Lung (tissue), 11 donors: ENCODE measurements at regions not wholly inside any gene's neighbourhood (a gene's known extent, or its start where the extent isn't known, plus 50 kb on each side); places are given as distances from the start of the nearest gene placed in this dataset.

Experiments
- ATAC-seq: fragments of 200-7000 bp; cut with Tn5 transposase; one replicate; pipeline ENCODE4 v1.9.1; 2020; ENCODE audit warnings: moderate number of reproducible peaks; ENCODE audit not compliant: insufficient read depth, low FRiP score
- DNase-seq, 3 donors: peaks; one replicate each; pipeline ENCODE4 v3.0.0-alpha.2; 2013 to 2017
- H3K27ac ChIP-seq, 2 donors: one replicate each; pipeline ENCODE4 v1.5.1; 2013; ENCODE audit warnings: mild to moderate bottlenecking in 2 of 2, moderate library complexity in 2 of 2, control low read depth in 1 of 2, inconsistent platforms in 1 of 2, low read depth in 1 of 2, low read length in 1 of 2
- H3K27me3 ChIP-seq, 3 donors: one replicate each; pipeline ENCODE4 v1.5.1; 2013; ENCODE audit warnings: low read length in 2 of 3; ENCODE audit not compliant: control insufficient read depth in 3 of 3, insufficient read depth in 3 of 3
- H3K36me3 ChIP-seq, 4 donors: one replicate each; pipeline ENCODE4 v1.5.1; 2013; ENCODE audit warnings: low read length in 4 of 4, mild to moderate bottlenecking in 1 of 4, moderate library complexity in 1 of 4; ENCODE audit not compliant: control insufficient read depth in 4 of 4, insufficient read depth in 4 of 4
- H3K4me1 ChIP-seq, 5 donors: one replicate each; pipeline ENCODE4 v1.5.1; 2013; ENCODE audit warnings: low read length in 5 of 5, mild to moderate bottlenecking in 2 of 5, moderate library complexity in 1 of 5; ENCODE audit not compliant: control insufficient read depth in 5 of 5, insufficient read depth in 5 of 5
- H3K4me3 ChIP-seq: one replicate; pipeline ENCODE4 v1.5.1; 2013; ENCODE audit warnings: mild to moderate bottlenecking, control low read depth, moderate library complexity
- H3K9ac ChIP-seq, 2 donors: one replicate each; pipeline ENCODE4 v1.5.1; 2013; ENCODE audit warnings: low read length in 2 of 2, control low read depth in 1 of 2; ENCODE audit not compliant: insufficient read depth in 1 of 2
- H3K9me3 ChIP-seq, 4 donors: one replicate each; pipeline ENCODE4 v1.5.1; 2013; ENCODE audit warnings: low read length in 3 of 4, mild to moderate bottlenecking in 1 of 4, moderate library complexity in 1 of 4; ENCODE audit not compliant: control insufficient read depth in 4 of 4, insufficient read depth in 3 of 4
- CTCF ChIP-seq: IDR thresholded peaks from 2 replicates; pipeline ENCODE4 v1.5.1; 2012; ENCODE audit warnings: mild to moderate bottlenecking; ENCODE audit errors: control extremely low read depth, extremely low read depth
- WGBS, 2 donors: extraction: QIAGEN DNeasy Blood & Tissue Kit; methylation state at CpG; one replicate each; pipeline ENCODE4 v1.1.7; 2013; 5-methylcytosine and 5-hydroxymethylcytosine counted together
- donor health status: control.
- donor health status: control.
- donor health status: Bipolar disorder and iron deficiency.
- donor health status: healthy.
- donor health status: DM: yes; HTN: yes; CAD: no.

GRCh38 chr4:149980121-149980682, 98.0 kb upstream of the DCLK2 start:
- WGBS, 2 donors, result 71 to 75% methylated on average over 7 of the region's 7 CpGs
- Histone ChIP-seq H3K4me1 (no peaks in the 10 kb centered on the region), H3K9me3 (no peaks in the 10 kb centered on the region), H3K9ac (no peak overlapping the region), H3K36me3 (no peaks in the 10 kb centered on the region), H3K4me3 (no peak overlapping the region), H3K27ac (no peak overlapping the region), H3K27me3 (no peaks in the 10 kb centered on the region)
- ATAC-seq, result no peak
- no peak for DNase-seq
- TF ChIP-seq CTCF, result no peak

GRCh38 chr4:149980941-149981340, 97.3 kb upstream of the DCLK2 start:
- Histone ChIP-seq H3K4me3 (no peak overlapping the region), H3K9ac (no peak overlapping the region), H3K4me1 (no peaks in the 10 kb centered on the region), H3K27me3 (no peaks in the 10 kb centered on the region), H3K9me3 (no peaks in the 10 kb centered on the region), H3K27ac (no peak overlapping the region), H3K36me3 (no peaks in the 10 kb centered on the region)
- peak; percentile 42 for TF ChIP-seq CTCF
- WGBS, 2 donors, result 20 to 21% methylated on average over 6 of the region's 6 CpGs
- DNase-seq (peak; percentile 59 to 74 (median 70)), ATAC-seq (no peak)

- H3K4me3 ChIP-seq, result no peak overlapping the region
- no peaks in the 10 kb centered on the region for H3K27me3 ChIP-seq
- no peak overlapping the region for H3K9ac ChIP-seq
- H3K9me3 ChIP-seq, result no peaks in the 10 kb centered on the region
- H3K36me3 ChIP-seq, result no peaks in the 10 kb centered on the region
- 90 to 99% methylated on average over 2 of the region's 2 CpGs for WGBS, 2 donors
- H3K27ac ChIP-seq, result no peak overlapping the region
- DNase-seq (no peak), ATAC-seq (no peak)
- H3K4me1 ChIP-seq, result peaks cover 0 to 15% (median 6%) of the 10 kb centered on the region in 5 donors
- no peak for TF ChIP-seq CTCF
Measured at GRCh38 chr4:149983401-149983800, 94.8 kb upstream of the DCLK2 start.

- TF ChIP-seq CTCF, result no peak
- Histone ChIP-seq H3K27me3 (no peaks in the 10 kb centered on the region), H3K36me3 (no peaks in the 10 kb centered on the region), H3K9me3 (no peaks in the 10 kb centered on the region), H3K9ac (no peak overlapping the region), H3K27ac (no peak overlapping the region), H3K4me3 (no peak overlapping the region), H3K4me1 (peaks cover 0 to 15% (median 6%) of the 10 kb centered on the region in 5 donors)
- WGBS, 2 donors, result 83 to 92% methylated on average over 3 of the region's 3 CpGs
- ATAC-seq, result no peak
- no peak for DNase-seq
Measured at GRCh38 chr4:149983931-149984330, 94.3 kb upstream of the DCLK2 start.
